ENCODE measurements at regions not wholly inside any gene's neighbourhood (a gene's known extent, or its start where the extent isn't known, plus 50 kb on each side); places are given as distances from the start of the nearest gene placed in this dataset.

DNA sequence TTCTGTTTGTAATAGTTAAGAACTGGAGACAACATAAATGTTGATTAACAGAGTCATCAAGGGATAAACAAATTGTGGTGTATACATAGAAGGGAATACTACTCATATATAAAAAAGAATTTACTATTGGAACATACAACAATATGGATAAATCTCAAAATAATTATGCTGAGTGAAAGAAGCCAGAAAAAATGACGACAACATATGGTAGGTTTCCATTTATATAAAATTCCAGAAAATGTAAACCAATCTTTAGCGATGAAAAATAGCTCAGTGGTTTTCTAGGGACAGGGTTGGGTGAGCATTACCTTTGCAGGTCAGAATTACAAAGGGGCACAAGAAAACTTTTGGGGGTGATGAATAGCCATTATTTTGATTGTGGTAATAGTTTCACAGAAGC, 431.6 kb downstream of the PTPRU start:
- no peak for DNase-seq (ENCODE audit: low spot score)

DNA sequence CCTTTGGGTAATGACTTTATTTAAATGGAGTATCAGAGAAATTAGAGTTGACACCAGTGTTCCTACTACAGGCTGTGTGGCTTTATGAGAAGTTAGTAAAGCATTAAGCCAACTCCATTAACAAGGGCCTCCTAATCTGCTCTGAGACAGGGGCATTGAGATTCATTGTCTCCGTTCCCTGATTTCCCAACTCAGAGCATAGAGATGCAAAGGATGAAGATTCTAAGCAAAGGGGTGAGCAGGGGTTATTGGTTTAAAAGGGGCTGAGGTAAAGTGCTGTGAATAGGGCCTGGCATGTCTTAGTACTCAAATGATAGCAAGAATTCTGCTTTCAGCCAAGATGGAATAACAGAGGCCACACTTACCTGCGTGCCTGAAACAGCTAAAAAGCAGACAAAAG, 428.4 kb downstream of the PTPRU start:
- DNase-seq (ENCODE audit: low spot score): no peak

DNA sequence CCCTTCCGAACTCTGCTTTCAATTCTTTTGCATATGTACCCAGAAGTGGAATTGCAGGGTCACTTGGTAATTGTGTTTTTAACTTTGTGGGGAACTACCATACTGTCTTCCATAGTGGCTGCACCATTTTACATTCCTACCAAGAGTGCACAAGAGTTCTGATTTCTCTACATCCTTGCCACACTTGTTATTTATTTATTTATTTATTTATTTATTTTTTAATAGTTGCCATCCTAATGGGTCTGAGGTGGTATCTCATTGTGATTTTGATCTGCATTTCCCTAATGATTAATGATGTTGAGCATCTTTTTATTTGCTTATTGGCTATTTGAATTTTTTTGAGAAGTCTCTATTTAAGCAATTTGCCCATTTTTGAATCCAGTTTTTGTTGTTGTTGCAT, 422.4 kb downstream of the PTPRU start:
- DNase-seq (ENCODE audit: low spot score): no peak

DNA sequence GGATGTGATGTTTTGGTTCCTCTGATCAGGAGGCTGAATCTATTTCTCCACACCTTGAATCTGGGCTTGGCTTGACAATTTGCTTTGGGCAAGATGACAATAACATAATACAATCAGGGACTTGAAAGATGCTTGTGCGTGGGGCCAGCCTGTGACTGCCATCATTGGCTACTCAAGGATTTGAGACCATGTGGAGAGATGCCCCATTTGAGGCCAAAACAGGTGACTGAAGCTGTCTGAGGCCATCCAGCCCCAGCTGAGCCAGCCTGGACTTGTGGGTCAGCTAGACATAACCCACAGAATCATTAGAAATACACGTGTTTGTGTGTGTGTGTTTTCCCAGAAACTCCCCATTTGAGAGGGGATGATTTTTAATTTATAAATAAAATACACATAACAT, 421.5 kb downstream of the PTPRU start:
- DNase-seq (ENCODE audit: low spot score): no peak

DNA sequence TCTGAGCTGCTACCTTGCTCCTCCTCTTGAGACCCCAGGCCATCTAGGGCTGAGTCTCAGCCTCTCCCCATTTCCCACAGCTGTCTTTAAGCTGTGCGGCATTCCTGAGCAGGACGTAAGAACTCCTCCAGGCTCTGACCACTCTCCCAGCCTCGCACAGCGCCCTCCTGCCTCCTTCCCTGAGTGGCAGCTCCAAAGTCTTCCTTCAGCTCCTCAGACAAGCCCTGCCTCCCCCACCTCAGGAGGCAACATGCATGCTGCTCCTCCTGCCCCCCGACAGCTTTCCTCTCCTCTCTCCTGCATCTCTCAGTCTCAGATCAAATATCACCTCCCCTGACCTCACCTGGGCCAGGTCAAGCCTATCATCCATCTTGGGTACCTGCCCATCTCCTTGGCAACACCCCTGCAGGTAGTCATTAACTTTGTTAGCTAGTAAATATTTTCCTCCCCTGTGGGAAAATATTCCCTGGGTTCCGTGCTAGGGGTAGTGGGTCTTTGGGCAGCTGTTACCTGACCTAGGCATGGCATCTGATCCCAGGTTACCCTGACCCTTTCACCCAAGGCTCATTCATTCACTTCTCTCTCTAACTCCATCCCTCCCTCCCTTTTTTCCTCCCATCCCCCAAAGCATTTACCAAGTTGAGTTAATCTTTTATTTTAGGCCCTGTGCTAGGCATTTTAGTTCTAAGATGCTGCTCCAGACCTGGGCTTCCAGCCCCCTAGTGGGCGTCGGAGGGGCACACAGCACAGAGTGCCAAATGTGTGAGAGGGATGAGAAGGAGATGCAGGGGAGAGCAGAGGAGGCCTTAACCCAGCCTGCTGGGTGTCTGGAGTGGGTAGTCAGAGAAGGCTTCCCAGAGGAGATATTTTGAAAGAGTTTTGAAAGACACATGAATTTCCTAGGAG, 419.9 kb downstream of the PTPRU start:
- DNase-seq (ENCODE audit: low spot score): no peak

DNA sequence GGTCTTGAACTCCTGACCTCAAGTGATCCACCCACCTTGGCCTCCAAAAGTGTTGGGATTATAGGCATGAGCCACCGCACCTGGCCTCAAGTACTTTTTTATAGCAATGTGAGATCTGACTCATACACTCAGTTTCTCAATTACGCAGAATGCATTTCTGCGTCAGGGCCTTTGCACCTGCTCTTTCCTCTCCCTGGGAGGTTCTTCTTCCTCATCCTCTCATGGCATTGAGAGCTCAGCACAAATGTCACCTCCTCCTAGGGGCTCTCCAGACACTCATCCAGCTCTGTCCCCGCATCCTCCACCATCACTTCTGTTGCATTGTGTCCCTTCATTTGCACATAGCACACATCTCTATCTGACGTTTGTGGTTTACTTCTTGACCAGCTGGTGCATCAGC, 418.8 kb downstream of the PTPRU start:
- DNase-seq (ENCODE audit: low spot score): no peak

DNA sequence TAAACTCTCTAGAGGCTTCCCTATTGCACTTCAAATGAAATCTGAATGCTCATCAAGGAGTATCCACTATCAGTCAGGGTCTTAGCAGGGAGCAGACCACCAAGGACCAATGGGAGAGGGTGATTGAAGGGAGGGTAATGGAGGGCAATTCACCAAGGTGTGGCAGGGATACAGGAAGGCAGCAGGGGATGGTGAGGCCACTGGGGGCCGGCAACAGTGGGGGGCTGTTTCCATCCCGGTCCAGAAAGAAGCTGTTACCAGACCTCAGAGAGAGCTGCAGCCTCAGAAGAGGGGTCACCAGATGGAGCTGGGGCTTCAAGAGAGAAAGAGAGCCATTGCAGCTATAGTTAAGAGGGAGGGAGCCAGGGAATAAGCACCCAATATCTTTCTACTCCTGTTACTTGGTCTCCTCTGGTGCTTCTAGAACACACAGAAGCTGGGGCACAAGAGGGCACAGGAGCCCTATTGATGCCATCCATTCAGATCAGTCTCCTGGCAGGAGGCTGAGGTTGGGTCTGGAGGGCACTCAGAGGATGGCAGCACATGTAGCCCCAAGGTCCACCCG, 417.6 kb downstream of the PTPRU start:
- DNase-seq (ENCODE audit: low spot score): no peak

DNA sequence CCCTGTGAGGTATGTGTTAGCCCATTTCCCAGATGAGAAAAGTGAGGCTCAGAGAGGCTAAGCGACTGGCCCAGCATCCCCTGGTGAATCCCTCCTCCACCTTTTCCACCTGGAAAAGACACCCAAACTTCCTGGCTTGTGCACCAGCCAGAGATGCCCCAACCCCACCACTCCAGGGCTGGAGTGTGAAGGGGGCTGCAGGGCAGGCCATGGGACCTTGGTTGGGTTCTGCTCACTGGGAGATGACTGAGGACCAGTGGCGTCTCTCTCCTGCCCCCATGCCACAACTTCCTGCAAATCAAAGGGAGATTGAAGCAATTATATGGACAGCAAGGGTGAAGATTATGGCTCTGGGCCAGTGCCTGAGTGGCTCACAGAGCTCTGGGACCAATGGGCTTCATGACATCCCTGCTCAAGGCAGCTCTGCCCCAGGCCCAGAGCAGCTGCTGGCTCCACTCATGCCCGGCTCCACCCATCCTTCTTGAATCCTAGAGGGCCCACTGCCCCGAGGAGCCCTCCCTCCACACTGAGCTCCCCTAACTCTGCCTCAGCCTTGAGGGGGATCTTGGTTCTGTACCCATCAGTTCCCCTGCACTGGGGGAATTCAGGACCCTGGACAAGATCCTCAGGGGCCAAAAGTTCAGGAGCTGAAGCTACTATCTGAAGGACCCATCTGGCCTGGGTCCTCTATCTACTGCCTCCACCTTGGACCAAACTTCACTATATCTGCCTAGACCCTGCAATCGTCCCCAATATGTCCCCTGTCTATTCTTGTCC, 416.9 kb downstream of the PTPRU start:
- DNase-seq (ENCODE audit: low spot score): no peak

DNA sequence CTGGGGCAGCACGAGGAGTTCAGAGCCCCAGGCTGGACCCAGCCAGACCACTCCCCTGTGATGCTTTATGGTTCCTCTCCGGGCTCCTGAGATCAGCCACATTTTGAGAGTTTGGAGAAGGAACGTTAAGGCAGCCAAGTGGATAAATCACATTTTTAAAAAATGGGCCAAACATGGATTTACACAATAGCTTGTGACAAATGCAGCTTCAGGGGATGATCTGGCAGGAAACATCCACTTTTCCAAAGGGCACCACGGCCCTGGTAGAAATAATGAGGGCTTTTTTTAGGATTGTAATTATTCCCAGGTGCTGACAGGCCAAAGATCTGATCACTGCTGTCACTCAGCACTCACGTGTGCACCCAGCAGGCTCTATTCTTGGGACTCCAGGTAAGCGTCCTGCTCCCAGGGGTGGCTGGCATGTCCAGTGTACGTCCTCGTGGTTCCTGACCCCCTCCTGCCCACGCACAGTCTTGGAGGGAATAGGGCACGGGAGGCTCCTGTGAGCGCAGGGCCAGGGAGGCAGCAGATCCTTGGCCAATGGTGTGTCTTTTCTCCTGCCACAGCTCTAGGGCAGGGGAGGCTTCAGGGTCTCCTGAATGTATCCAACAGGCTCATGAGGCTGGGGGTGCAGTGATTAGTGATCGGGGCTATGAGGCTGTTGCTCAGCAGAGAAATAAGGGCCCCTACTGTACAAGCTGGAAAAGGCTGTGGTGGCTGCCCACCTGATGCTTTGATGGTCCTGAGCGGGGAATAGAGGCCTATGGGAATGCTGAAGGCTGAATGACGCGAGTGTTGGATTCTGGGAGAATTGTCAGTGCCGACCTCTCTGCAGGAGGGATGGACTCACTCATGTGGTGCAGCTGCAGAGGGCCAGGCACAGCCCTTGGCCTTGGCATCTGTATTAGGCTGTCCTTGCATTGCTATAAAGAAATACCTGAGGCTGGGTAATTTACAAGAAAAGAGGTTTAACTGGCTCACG, 415.7 kb downstream of the PTPRU start:
- no peak for DNase-seq (ENCODE audit: low spot score)

DNA sequence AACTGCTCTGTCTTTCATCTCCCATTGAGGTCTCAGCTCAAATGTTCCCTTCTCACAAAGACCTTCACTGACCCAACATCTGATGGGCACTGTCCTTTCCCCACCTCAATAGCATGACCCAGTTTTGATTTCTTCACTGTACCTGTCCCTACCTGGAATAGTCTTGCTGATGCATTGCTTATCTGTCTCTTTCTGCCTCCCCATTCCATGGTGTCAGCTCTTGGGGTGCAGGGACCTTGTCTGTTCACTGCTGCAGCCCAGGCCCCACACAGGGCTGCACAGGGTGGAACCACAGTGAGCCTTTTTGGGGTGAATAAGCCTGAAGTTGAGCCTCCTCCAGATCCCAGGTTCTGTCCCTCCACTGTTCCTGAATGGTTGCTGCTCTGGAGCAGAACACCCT, 414.9 kb downstream of the PTPRU start:
- DNase-seq (ENCODE audit: low spot score): no peak

DNA sequence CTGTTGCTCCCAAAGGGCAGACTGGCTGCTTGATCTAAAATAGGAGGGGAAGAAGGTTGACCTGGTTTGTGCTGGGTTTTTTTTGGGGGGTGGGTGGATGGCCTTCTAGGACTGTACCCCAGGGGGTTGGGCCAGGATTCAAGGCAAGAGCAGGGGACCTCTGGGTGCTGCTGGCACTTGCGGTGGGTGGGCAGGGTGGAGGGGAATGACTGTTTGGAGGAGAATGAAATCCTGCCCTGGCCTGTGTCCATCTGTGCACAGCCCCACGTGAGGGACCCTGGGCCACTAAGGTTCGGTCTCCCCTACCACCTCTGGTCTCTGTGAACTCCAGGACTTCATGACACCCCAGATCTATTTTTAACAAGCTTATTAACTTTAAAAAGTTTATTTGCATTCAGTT, 414.2 kb downstream of the PTPRU start:
- DNase-seq (ENCODE audit: low spot score): no peak

DNA sequence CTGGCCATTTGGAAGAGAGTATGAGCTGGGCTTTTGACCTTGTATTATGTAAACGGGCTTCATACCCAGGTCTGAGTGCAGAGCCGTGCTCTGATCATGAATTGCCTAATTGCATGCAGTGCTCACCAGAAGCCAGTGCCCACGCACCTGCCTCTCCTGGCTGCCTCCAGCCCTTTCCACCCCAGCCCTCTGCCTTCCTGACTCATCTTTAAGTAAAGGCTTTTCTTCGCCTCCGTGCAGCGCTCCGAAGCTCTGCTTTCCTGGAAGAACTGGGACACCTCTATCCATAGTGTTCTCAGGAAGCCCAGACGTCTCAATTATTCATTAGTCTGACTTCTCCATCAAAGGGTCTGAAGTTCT, 413.7 kb downstream of the PTPRU start:
- DNase-seq (ENCODE audit: low spot score): no peak

DNA sequence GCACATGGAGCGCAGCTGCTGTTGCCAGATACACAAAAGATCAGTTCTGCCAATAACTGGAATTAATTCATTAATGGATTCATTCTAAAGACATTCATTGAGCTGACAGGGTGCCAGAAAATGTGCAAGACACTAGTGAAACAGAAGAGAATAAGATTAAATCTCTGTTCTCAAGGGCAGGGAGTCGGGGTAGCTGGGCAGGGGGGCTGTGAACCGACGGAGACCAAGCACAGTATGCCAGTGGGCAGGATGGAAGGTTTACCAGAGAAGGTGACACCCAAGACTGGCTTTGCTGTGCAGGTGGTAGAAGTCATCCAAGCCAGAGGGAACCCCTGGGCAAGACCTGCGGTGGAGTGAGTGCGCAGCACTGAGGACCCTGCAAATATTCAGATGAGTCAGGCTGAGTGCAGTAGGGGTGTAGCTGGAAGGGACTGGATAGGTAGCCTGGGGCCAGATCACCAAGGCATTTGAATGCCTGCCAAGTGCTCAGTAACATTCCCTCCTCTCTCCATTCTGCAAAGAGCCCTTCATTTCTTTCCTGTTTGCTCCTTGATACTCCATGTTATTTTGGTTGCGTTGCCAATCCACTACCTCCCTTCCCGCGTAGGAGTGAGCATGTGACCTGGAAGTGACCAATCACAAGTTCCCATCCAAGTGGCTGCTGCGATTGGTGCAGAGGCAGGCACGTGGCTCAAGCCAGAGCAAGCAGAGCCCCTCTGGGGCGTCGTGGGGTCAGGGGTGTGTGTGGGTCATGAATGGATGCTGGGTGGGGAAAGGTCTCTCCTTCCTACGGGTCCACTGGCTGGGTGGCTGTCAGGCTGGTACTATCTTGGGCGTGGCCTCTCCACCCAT, 413.1 kb downstream of the PTPRU start:
- no peak for DNase-seq (ENCODE audit: low spot score)

DNA sequence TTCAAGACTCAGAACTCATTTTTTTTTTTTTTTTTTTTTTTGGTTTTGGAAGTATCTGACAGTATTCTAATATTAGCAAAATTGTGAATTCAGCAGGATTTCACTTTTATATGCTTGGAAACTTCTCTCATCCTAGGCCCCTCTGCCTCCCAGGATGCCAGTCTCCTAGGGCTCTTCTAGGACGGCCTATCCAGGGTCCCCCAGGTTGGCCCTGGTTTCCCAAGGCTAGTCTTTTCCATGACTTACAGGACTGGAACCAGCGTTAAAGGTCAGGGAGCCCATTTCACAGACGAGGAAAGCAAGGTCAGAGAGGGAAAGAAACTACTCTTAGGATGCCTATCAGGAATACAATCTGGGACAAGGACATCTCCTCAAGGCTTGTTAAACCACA, 412.5 kb downstream of the PTPRU start:
- no peak for DNase-seq (ENCODE audit: low spot score)

DNA sequence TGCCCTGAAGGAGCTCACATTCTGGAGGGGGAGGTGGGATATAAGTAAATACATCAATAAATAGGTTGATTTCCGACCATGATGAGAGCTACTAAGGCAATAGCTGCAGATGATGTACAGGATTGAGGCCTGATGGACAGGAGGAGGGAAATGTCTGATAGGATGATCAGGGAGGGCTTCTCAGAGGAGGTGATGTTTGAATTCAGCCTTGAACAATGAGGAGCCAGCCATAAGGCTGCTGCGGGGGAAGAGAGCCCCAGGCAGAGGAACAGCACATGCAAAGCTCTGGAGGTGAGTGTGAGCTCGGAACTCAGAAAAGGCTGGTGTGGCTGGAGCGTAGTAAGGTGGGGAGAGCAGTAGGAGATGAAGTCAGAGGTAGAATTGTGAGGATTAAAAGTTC, 411.7 kb downstream of the PTPRU start:
- no peak for DNase-seq (ENCODE audit: low spot score)

DNA sequence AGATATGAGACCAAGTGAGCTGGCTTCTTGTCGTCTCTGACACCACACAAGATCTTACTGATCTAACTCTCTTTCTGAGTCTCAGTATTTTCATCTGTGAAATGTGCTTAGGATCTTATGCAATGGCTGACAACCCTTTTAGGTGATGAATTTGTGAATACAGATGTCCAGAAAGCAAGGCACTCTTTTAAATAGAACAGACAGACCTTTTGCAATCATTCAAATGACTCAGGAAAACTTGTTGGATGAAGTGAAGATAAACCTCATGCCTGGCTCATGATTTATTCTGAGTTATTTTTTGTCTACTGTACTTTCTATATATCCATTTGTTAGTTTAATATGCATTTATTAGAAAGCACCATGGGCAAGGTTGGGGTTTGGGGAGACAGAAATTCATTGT, 411.3 kb downstream of the PTPRU start:
- no peak for DNase-seq (ENCODE audit: low spot score)

DNA sequence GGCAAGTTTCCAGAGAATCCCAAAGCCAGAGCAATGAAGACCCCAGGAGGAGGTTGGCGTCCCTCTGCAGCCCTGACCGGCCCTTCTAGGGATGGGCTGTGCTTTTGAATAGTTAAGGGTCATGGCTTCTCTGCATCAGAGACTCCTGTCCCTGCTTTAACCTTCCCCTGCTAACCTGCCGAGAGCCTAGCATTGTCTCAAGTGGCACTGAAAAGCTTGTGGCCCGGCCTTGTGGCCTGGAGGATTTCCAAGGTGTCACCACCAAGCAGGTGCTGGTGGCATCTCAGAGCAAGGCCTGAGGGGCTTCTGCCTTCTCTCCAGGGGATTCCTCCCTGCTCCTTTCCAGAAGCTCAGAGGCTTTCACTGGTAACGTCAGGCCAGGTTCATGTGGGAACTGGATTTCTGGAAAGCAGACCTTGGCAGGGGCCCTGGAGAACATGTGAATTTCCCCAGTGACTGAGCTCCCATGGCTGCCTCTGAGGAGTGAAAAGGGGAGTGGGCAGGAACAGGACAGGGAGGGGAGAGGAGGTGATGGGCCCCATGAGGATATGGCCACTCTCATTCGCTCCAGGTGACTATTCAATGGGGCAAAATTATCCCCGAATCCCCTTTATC, 409.9 kb downstream of the PTPRU start:
- no peak for DNase-seq (ENCODE audit: low spot score)

DNA sequence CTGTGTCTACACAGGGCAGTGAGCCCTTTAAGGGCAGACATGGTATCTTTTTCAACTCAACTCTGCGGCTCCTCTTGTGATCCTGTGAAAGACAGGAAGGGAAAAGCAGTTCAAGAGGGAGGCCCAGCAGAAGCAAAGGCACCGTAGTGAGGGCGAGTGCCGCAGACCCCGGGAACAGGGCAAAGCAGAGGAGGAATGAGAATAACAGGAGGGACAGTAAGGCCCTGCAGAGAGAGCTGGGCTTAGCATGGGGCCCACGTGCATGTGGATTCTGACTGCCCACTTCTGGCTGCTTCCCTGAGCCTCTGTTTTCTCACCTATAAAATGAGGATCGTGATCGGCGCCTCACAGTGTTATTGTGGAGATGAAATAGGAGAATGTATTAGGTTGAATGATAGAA, 409.3 kb downstream of the PTPRU start:
- DNase-seq (ENCODE audit: low spot score): no peak

DNA sequence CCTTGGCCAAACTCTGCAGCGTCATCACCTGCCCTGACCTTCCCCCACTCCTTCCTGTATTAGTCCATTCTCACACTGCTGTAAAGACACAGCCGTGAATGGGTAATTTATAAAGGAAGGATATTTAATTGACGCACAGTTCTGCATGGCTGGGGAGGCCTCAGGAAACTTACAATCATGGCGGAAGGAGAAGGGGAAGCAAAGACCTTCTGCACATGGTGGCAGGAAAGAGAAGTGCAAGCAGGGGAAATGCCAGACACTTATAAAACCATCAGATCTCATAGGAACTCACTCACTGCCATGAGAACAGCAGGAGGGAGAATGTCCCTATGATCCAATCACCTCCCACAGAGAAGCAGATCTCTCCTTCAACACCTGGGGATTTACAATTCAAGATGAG, 408.5 kb downstream of the PTPRU start:
- DNase-seq (ENCODE audit: low spot score): no peak

DNA sequence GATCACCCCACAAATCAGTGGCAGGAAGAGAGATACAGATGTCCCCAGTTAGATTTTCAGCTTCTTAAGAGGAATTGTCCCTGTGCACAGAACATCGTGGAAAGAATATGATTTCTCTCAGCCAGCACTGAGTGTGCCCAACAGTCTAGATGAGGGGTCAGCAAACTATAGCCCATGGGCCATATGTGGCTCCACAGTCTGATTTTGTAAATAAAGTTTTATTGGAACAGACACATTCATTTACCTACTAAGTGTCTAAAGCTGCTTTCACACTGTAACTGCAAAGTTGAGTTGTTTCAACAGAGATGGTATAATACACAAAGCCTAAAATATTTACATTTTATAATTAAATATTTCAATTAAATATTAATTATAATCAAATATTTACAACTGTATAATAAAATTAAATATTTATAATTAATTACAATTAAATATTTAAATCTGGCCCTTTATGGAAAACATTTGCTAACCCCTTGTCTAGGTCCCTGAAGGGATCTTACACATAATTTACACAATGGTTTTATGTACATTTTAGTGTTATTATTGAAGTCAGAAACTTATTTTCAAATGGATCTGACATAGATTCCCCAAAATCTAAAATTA, 407.6 kb downstream of the PTPRU start:
- no peak for DNase-seq (ENCODE audit: low spot score)

Measured in activated CD4-positive, alpha-beta T cell treated with anti-CD3 and anti-CD28 coated beads, Interleukin-2, Interleukin-4, amounts not matched to agents 100 ng/mL and 50 ng/mL, durations not matched to agents 16 hours and 8 hours (primary cell).